Vagina (tissue), 2 donors: ENCODE measurements at regions not wholly inside any gene's neighbourhood (a gene's known extent, or its start where the extent isn't known, plus 50 kb on each side); places are given as distances from the start of the nearest gene placed in this dataset.

Experiments used
- CTCF ChIP-seq, 3 experiments: fragments of 450-650 bp in 2 of 3; fragments of 200-600 bp in 1 of 3; sonication (generic) in 1 of 3; IDR thresholded peaks; one replicate each; pipeline ENCODE4 v1.5.1; 2017 to 2019; ENCODE audit warnings: antibody characterized with exemption in 3 of 3, mild to moderate bottlenecking in 2 of 3, moderate library complexity in 2 of 3
- POLR2AphosphoS5 ChIP-seq, 2 donors: sonication (generic); formaldehyde crosslinking; IDR thresholded peaks; one replicate each; pipeline ENCODE4 v1.9.0; 2017; ENCODE audit warnings: antibody characterized with exemption in 2 of 2, mild to moderate bottlenecking in 2 of 2, low read depth in 1 of 2; ENCODE audit not compliant: insufficient read depth in 1 of 2

GRCh38 chr10:113341138-113341537 is 211.7 kb upstream of the HABP2 start:
- TF ChIP-seq CTCF (IDR thresholded peaks at IDR 0.05) = no peak
- no peak for TF ChIP-seq POLR2AphosphoS5 (IDR thresholded peaks at IDR 0.05; ENCODE audit: insufficient read depth in 1 of 2, low read depth in 1 of 2)
